ENCODE measurements at regions not wholly inside any gene's neighbourhood (a gene's known extent, or its start where the extent isn't known, plus 50 kb on each side); places are given as distances from the start of the nearest gene placed in this dataset.

- no peak for TF ChIP-seq CTCF (IDR thresholded peaks at IDR 0.05; ENCODE audit: low read depth, low read length, poor library complexity, severe bottlenecking)
- TF ChIP-seq EZH2phosphoT487 (IDR thresholded peaks at IDR 0.05; ENCODE audit: borderline replicate concordance, low read length): no peak
Observed at GRCh38 chr5:12019306-12019705, 115.1 kb upstream of the CTNND2 start.

All from DOHH2 (cell line).